Neutrophil (primary cell): ENCODE measurements at regions not wholly inside any gene's neighbourhood (a gene's known extent, or its start where the extent isn't known, plus 50 kb on each side); places are given as distances from the start of the nearest gene placed in this dataset.

Experiments used
- H3K27ac ChIP-seq: fragments of 200-600 bp; sonication (generic); 2 replicates; pipeline ENCODE4 v1.5.1; 2016; ENCODE audit warnings: mild to moderate bottlenecking, moderate library complexity
- H3K27me3 ChIP-seq: fragments of 200-600 bp; sonication (generic); 2 replicates; pipeline ENCODE4 v1.6.0; 2016; ENCODE audit warnings: mild to moderate bottlenecking
- H3K36me3 ChIP-seq: fragments of 200-600 bp; sonication (generic); 2 replicates; pipeline ENCODE4 v1.5.1; 2017
- H3K4me1 ChIP-seq, 2 experiments: fragments of 200-600 bp in 1 of 2; sonication (generic) in 1 of 2; 1 replicate in 1 of 2; 2 replicates in 1 of 2; pipeline versions ENCODE4 v1.5.1 to v1.6.1; 2013 to 2016; ENCODE audit warnings: low read depth in 1 of 2, low read length in 1 of 2, mild to moderate bottlenecking in 1 of 2, moderate library complexity in 1 of 2; ENCODE audit not compliant: control insufficient read depth in 1 of 2, insufficient read depth in 1 of 2
- H3K4me3 ChIP-seq, 2 experiments: fragments of 200-600 bp in 1 of 2; sonication (generic) in 1 of 2; 1 replicate in 1 of 2; 2 replicates in 1 of 2; pipeline ENCODE4 v1.5.1; 2013 to 2016; ENCODE audit warnings: low read depth in 1 of 2, low read length in 1 of 2, mild to moderate bottlenecking in 1 of 2, moderate library complexity in 1 of 2
- H3K9me3 ChIP-seq: fragments of 200-600 bp; sonication (generic); 2 replicates; pipeline ENCODE4 v1.5.1; 2016
- CTCF ChIP-seq: fragments of 200-600 bp; sonication (generic); IDR thresholded peaks from 2 replicates; pipeline ENCODE4 v1.5.1; 2016; ENCODE audit warnings: antibody characterized with exemption

DNA sequence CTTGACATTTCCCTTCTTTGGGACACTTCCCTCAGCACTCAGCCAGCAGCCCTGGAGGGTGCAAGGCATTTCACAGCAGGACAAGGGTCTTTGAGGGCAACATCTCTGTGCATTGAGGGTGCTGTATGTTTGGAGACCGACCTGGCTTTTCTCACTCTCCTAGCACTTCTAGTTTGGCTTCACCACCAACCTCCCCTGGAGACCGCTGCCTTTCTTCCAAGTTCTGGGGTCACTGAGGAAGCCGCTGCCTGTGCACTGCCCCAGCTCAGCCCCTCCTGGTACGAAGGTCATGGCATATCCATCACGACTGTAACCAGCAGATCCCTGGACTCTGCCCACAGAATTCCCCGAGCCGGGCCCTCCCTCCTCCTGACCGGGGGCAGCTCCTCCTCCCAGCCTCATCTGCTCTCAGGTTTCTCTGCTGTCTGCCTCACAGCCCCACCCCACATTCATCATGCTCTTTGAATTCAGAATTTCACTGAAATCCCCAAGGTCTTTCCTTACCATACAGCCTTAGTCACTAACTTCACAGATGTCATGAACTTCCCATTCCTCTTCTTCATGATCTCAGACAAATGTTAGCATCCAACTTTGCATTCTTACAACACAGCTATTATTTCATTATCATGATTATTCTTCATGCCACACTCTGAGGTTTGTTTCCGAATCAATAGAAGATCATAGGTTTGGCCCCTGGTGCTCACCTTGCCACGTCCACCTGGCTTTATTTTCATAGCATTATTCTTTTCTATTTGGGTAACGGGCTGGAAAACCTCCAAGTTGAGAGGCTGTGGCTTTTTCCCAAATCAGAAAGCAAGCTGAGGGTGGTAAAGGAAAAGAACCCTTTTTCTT lies 113.0 kb upstream of the COPS8 start:
- TF ChIP-seq CTCF = no peak
- Histone ChIP-seq H3K4me3 (peak overlapping the region in 1 of 2 experiments; percentile 42), H3K27ac (peak overlapping the region; percentile 87)

DNA sequence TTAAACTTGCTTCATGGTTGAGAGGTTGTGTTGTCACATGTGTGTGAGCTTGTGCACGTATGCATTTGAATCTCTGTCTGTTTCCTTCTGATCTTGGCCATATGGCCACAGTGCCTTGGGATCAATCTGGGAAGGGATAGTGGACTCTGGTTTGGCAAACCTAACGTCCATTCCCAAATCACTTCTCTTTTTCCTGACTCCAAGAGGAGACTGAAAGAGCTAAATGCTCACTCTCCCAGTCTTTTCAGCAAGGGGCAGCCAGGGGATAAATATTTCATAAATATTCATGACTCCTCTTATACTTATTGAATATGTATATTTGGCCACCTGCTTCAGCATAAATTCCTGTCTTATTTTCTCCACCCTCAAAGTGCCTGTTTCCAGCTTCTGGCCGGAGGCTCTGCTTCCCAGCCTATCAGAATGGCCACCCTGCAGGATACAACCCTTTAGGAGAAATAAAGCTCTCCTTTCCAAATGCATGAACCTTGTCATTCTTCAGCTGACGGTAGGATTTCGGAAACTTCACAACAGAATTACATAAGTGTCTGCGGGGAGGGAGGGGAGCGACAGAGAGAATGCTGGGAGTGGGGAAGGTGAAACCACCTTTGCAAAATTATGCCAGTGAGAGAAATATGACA lies 112.2 kb upstream of the COPS8 start:
- peak overlapping the region; percentile 87 for H3K27ac ChIP-seq
- no peak for TF ChIP-seq CTCF
- H3K4me1 ChIP-seq = peaks cover 99 to 100% of the 10 kb centered on the region in 2 experiments
- no peaks in the 10 kb centered on the region for H3K9me3 ChIP-seq
- no peaks in the 10 kb centered on the region for H3K27me3 ChIP-seq
- H3K4me3 ChIP-seq = peak overlapping the region in 1 of 2 experiments; percentile 20
- no peaks in the 10 kb centered on the region for H3K36me3 ChIP-seq

More for the DNA sequence above, 113.0 kb upstream of the COPS8 start:
- Histone ChIP-seq H3K9me3 (no peaks in the 10 kb centered on the region), H3K4me1 (peaks cover 100% of the 10 kb centered on the region in 2 experiments), H3K36me3 (no peaks in the 10 kb centered on the region), H3K27me3 (no peaks in the 10 kb centered on the region)

- peak overlapping the region in 1 of 2 experiments; percentile 20 for H3K4me3 ChIP-seq
- H3K36me3 ChIP-seq = no peaks in the 10 kb centered on the region
- no peaks in the 10 kb centered on the region for H3K9me3 ChIP-seq
- H3K4me1 ChIP-seq = peaks cover 94 to 100% of the 10 kb centered on the region in 2 experiments
- no peaks in the 10 kb centered on the region for H3K27me3 ChIP-seq
- TF ChIP-seq CTCF = no peak
- peak overlapping the region; percentile 87 for H3K27ac ChIP-seq
Measured at GRCh38 chr2:236974148-236974547, 111.5 kb upstream of the COPS8 start.

GRCh38 chr2:236974752-236975151 lies 110.9 kb upstream of the COPS8 start:
- Histone ChIP-seq H3K4me3 (no peak overlapping the region), H3K27ac (peak overlapping the region; percentile 87), H3K4me1 (peaks cover 91 to 94% of the 10 kb centered on the region in 2 experiments), H3K9me3 (no peaks in the 10 kb centered on the region), H3K27me3 (no peaks in the 10 kb centered on the region), H3K36me3 (no peaks in the 10 kb centered on the region)
- no peak for TF ChIP-seq CTCF

- no peak for TF ChIP-seq CTCF
- peak overlapping the region; percentile 87 for H3K27ac ChIP-seq
- peaks cover 82 to 83% of the 10 kb centered on the region in 2 experiments for H3K4me1 ChIP-seq
- no peaks in the 10 kb centered on the region for H3K9me3 ChIP-seq
- H3K4me3 ChIP-seq = peak overlapping the region in 1 of 2 experiments; percentile 23
- H3K27me3 ChIP-seq = no peaks in the 10 kb centered on the region
- no peaks in the 10 kb centered on the region for H3K36me3 ChIP-seq
Measured at GRCh38 chr2:236975766-236976165, 109.9 kb upstream of the COPS8 start.
